GM06990 (cell line): ENCODE measurements at regions not wholly inside any gene's neighbourhood (a gene's known extent, or its start where the extent isn't known, plus 50 kb on each side); places are given as distances from the start of the nearest gene placed in this dataset.
"Not testable (repeated sequence)": the region's sequence is repeated elsewhere in the genome, so short reads cannot be mapped to it uniquely, and the experiment has no call there.

Source experiments
- DNase-seq: peaks from one replicate; pipeline ENCODE4 v3.0.0-alpha.2; 2011; ENCODE audit not compliant: insufficient read length; ENCODE audit errors: extremely low read depth
- H3K27me3 ChIP-seq: replicated peaks from 2 replicates; pipeline ENCODE4 v1.6.0; 2011; ENCODE audit warnings: low read length; ENCODE audit not compliant: control insufficient read depth, insufficient read depth
- H3K36me3 ChIP-seq: 2 replicates; pipeline ENCODE4 v1.5.1; 2011; ENCODE audit warnings: low read length; ENCODE audit not compliant: control insufficient read depth, insufficient read depth
- H3K4me3 ChIP-seq: replicated peaks from 2 replicates; pipeline ENCODE4 v1.5.1; 2011; ENCODE audit warnings: low read depth, mild to moderate bottlenecking, control low read depth, low read length
- TF ChIP-seq, protein P1 (sequence below): IDR thresholded peaks from 2 replicates; pipeline ENCODE4 v1.5.1; 2011; ENCODE audit warnings: low read length, control low read depth, mild to moderate bottlenecking, inconsistent platforms; ENCODE audit not compliant: insufficient read depth, poor library complexity, severe bottlenecking

DNA sequence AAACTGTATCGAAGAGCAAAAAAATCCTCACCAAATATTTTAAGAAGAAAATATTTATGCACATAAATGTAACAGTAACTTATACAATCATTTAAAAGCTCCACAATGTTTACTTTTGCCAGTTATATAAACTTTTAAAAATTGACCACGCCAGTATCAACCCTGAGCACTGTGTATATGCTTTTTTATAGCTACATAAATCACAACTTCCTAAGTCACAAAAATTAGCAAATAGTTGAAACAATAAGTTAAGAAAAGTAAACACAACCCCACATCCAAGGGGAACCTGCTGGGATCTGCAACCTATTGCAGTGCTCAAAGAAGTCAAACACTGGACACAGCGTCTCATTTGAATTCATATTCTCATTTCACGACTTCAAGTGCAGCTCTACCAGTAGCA lies 89.8 kb upstream of the DST start:
- no peaks in the 10 kb centered on the region for H3K27me3 ChIP-seq
- H3K4me3 ChIP-seq = no peak overlapping the region
- TF ChIP-seq, protein P1, sequence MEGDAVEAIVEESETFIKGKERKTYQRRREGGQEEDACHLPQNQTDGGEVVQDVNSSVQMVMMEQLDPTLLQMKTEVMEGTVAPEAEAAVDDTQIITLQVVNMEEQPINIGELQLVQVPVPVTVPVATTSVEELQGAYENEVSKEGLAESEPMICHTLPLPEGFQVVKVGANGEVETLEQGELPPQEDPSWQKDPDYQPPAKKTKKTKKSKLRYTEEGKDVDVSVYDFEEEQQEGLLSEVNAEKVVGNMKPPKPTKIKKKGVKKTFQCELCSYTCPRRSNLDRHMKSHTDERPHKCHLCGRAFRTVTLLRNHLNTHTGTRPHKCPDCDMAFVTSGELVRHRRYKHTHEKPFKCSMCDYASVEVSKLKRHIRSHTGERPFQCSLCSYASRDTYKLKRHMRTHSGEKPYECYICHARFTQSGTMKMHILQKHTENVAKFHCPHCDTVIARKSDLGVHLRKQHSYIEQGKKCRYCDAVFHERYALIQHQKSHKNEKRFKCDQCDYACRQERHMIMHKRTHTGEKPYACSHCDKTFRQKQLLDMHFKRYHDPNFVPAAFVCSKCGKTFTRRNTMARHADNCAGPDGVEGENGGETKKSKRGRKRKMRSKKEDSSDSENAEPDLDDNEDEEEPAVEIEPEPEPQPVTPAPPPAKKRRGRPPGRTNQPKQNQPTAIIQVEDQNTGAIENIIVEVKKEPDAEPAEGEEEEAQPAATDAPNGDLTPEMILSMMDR = no peak
- no peaks in the 10 kb centered on the region for H3K36me3 ChIP-seq
- DNase-seq = no peak

DNA sequence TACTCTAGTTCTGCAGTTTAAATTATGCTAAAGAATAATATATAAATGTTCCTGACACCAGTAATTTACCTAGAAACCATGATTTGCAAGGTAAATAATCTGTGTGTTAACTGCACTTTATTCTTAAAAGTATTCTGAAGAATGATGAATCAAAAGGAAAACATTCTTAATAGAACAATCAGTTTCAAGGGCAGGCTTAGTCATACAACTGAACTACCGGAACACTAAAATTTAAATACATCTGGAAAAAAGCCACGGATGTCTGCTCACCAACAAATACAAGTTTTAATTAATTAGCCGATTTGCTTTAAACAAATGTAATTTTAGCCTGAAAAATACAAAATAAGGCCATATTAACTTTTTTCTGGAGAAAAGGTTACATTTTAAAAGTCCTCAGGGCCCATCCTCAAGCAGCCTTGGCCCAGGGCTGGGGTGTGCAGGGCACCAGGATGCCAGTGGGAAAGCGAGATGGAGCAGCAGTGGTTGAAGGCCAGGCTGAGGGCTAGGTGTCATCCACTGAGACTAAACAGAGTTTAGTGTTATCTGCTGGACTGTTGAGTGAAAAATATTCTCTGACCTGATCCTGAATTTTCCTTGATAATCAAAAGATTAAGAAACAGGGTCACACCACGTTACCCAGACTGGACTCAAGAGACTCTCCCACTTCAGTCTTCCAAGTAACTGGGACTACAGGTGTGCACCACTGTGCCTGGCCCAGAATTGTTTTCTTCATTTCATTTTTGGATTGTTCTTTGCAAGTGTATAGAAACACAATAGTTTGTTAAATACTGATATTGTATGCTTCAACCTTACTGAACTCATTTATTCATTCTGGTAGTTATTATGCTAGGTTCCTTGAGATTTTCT lies 88.2 kb upstream of the DST start:
- Histone ChIP-seq H3K27me3 (no peaks in the 10 kb centered on the region), H3K4me3 (no peak overlapping the region), H3K36me3 (no peaks in the 10 kb centered on the region)
- TF ChIP-seq, protein P1 = no peak
- no peak for DNase-seq

DNA sequence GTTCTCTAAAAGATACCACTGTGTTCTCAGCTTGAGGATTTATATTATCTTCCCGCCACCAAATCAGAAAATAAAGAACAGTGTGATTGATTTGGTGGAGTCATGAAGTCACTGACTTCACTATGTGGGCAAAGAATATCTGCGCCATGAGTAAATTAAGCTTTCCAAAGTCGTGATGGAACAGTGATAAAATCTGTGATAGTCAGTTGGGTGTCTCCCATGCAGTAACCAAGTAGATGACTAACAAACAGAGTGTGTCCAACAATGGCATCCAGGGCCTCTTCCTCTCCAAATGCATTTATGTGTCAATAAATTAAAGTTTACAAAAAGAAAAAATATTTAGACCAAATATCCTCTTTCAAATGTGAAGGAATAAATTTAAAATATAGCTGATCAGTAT lies 87.0 kb upstream of the DST start:
- TF ChIP-seq, protein P1 = no peak
- DNase-seq = no peak
- Histone ChIP-seq H3K4me3 (no peak overlapping the region), H3K36me3 (no peaks in the 10 kb centered on the region), H3K27me3 (no peaks in the 10 kb centered on the region)

DNA sequence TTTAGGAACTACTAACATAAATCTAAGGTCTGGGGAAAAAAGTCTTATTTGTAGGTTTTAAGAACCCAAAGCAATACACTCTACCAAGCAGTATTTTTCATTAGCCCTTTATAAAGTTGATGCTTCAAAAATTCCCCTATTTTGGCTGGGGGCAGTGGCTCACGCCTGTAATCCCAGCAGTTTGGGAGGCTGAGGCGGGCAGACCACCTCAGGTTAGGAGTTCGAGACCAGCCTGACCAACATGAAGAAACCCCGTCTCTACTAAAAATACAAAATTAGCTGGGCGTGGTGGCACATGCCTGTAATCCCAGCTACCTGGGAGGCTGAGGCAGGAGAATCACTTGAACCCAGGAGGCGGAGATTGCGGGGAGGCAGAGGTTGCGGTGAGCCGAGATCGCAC lies 86.5 kb upstream of the DST start:
- not testable (repeated sequence) for H3K27me3 ChIP-seq, H3K36me3 ChIP-seq, DNase-seq, H3K4me3 ChIP-seq

DNA sequence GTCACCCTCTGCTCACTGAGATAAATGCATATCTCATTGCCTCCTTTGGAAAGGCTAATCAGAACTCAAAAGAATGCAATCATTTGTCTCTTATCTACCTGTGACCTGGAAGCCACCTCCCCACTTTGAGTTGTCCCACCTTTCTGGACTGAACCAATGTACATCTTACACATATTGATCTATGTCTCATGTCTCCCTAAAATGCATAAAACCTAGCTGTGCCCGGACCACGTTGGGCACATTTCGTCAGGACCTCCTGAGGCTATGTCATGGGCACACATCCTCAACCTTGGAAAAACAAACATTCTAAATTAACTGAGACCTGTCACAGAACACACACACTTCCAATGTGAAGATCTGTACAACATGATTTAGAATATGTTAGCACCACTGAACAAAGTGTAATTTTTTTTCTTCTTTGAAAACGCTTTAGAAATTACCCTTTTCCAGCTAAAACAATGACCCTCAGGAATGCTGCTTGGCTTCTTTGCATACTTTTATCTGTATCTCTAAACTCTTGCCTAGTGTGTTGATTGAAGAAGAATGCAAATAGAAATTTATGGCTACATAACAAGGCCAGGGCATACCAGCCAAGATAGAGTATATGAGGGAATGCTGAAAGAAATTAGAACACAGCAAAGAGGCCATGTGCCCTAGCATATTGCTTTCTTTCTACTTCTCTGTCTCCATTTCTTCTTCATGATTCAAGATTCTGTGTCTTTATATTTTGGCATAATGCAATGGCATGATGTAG lies 84.6 kb upstream of the DST start:
- Histone ChIP-seq H3K36me3 (no peaks in the 10 kb centered on the region), H3K27me3 (no peaks in the 10 kb centered on the region), H3K4me3 (no peak overlapping the region)
- TF ChIP-seq, protein P1 = no peak
- DNase-seq = no peak

DNA sequence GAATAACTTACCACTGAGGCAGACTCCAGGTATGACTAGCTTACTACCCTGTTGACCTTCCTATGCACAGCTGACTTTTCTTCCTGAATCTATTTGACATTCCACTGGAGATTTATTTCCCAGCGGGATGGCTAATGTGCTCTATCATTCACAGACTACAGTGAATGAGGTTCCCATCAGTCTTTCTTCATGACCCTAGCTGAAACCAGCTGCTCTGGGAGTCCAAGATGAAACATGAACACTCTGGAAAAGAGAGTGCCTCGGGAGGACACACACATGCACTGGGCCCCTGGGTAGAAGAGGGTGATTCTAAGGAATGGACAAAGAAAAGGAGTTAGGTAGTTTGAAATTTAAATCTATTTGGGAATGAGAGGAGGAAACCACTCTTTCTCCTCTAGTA lies 82.6 kb upstream of the DST start:
- H3K36me3 ChIP-seq = no peaks in the 10 kb centered on the region
- no peak for DNase-seq
- no peak overlapping the region for H3K4me3 ChIP-seq
- H3K27me3 ChIP-seq = no peaks in the 10 kb centered on the region
- TF ChIP-seq, protein P1 = no peak
